GM18498 (cell line): ENCODE measurements at regions not wholly inside any gene's neighbourhood (a gene's known extent, or its start where the extent isn't known, plus 50 kb on each side); places are given as distances from the start of the nearest gene placed in this dataset.

Experiments
- ATAC-seq: cut with Tn5 transposase; IDR thresholded peaks from one replicate; pipeline ENCODE4 v1.9.1; 2021; ENCODE audit warnings: mild to moderate bottlenecking, moderate library complexity; ENCODE audit not compliant: unreplicated experiment

DNA sequence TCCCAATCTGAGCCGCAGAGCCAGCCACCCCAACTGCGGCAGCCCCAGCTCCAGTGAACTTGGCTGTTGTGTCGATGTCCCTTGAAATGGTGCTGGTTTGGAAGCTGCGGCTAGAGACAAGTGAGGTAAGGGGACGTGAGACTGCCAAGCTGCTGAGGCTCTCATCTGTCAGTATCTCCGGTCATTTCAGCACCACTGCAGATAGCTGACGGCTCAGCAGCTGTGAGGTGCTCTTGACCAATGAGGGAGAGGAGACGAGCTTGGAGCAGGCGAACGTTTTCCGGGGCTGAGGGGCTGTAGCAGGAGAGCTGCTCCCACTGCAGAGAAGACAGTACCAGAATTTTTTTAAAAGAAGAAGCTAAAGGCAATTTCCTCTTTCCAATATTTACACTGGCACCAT, 175.5 kb upstream of the CASK start:
- ATAC-seq: no peak

DNA sequence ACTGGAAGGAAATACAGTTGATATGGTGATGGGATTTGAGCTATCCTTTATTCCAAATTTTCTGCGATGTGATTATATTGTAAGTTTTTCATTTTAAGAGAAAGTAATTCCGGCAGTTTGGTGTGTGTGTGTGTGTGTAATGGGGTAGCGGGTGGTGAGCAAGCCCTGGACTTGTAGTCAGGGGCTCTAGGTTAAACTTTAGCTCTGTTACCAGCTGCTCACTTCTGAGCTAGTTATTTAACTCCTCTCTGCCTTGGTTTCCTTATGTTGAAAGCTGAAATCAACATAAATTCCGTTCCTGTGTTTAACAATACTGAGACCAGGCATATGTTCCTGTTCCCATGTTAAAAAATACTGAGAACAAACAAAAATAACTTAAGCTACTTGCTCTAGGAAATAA, 174.1 kb upstream of the CASK start:
- ATAC-seq: no peak

GRCh38 chrX:42096265-42096920, 173.0 kb upstream of the CASK start:
- no peak for ATAC-seq

GRCh38 chrX:42094218-42094617, 170.9 kb upstream of the CASK start:
- no peak for ATAC-seq

DNA sequence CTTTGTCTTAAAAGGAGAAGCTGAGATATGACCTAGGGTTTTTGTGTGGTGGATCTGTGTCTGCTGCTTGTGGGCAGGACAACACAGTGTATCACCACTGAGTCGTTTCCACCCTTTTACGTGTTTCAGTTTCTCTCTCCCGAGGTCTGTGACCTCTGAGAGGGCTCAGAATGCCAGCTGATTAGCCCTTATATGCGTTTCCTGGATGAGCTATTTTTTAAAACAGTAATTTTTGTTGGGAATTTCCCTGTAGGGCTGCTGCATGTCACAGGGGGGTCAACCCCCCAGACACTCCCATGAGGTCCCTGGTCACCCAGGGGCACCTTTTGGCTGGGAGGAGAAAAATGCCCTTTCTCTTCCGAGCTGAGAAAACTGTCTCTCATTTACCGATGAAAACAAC, 170.4 kb upstream of the CASK start:
- no peak for ATAC-seq

GRCh38 chrX:42090395-42090794, 167.0 kb upstream of the CASK start:
- ATAC-seq: no peak

DNA sequence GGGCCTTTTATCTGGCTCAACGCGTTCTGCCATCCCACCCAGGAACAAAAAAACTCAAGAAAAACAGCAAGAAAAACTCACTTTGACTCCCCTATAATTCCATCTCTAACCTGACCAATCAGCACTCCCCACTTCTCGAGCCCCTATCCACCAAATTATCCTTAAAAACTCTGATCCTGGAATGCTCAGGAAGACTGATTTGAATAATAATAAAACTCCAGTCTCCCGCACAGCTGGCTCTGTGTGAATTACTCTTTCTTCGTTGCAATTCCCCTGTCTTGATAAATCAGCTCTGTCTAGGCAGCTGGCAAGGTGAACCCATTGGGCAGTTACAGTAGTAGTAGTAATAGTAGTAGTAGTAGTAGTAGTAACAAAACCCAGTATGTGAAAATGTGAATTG, 165.7 kb upstream of the CASK start:
- ATAC-seq: no peak

GRCh38 chrX:42087960-42088359, 164.6 kb upstream of the CASK start:
- ATAC-seq: no peak

DNA sequence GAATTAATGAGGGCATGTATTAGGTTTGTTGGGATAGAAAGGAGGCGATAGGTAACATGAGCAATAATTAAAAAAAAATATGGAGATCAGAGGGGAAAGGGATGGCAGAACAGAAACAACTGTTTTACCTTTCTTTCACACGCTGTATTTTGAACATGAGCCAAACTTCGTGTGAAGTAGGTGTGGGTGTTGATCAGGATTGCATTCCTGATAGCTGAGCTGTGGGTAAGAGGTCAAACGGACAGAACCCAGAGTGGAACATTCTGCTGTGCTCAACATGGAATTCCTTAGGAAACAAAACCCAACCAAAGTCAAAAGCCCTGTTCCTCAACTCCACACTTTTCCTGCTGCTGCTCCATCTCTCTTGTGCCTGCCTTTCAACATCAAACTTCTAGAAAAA, 162.5 kb upstream of the CASK start:
- no peak for ATAC-seq

- no peak for ATAC-seq
These were observed 156.6 kb upstream of the CASK start for GRCh38 chrX:42079968-42080367.

DNA sequence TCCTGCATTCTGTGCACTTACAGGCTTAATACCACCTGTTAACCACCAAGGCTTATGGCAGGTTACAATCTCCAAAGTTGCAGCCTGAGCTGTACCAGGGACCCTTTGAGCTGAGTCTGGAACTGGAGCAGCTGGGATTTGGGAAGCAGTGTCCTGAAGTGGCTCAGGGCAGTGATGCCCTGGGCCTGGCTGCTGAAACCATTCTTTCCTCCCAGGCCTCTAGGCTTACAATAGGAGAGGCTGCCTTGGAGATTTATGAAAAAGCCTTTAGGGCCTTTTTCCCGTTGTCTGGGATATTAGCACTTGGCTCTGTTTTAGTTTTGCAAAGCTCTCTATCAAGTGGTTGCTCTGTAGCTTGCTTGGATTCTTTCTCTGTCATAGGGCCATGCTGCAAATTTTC, 154.3 kb upstream of the CASK start:
- ATAC-seq: no peak

DNA sequence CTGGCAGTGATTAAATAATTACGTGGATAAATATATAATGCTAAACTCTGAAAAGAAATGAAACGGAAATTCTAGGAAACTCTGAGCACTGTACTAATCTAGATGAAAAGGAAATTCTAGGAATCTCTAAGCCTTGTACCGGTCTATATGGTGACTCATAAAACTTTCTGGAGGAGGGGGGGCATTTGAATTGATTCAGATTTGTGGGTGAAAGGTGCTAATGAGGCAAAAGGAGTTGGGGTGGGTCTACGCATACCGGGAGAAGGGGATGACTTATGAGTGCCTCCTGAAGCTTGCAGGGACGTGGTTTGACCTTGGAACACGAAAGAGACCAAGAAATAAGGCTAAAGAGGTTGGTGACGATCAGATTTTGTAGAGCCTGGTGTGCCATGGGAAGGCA, 151.7 kb upstream of the CASK start:
- no peak for ATAC-seq

GRCh38 chrX:42073448-42073847, 150.1 kb upstream of the CASK start:
- ATAC-seq: no peak

- no peak for ATAC-seq
These were observed 147.5 kb upstream of the CASK start for GRCh38 chrX:42070866-42071265.

GRCh38 chrX:42054256-42054655, 130.9 kb upstream of the CASK start:
- ATAC-seq: no peak

DNA sequence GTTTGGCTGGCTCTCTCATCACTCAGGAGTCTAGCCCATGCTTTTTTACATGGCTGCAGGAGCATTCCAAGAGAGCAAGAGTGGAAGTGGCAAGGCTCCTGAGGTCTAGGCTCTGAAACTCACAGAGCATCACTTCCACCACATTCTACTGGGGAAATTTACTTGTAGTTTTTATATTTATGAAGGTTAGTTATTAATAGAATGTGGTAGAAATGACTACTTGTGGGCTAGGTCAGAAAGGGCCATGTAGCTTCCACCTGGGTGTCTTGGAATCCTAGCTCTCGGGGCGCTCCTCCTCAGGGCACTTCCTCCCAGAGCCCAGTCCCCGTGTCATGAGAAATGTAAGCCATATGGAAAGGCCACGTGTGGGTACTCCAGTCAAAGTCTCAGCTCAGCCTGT, 127.0 kb upstream of the CASK start:
- ATAC-seq: no peak

- no peak for ATAC-seq
These were observed 124.5 kb upstream of the CASK start for GRCh38 chrX:42047886-42048285.

- no peak for ATAC-seq
These were observed 104.8 kb upstream of the CASK start for GRCh38 chrX:42028109-42028508.

GRCh38 chrX:42027367-42028000, 104.1 kb upstream of the CASK start:
- no peak for ATAC-seq

- no peak for ATAC-seq
These were observed 102.5 kb upstream of the CASK start for GRCh38 chrX:42025861-42026260.

DNA sequence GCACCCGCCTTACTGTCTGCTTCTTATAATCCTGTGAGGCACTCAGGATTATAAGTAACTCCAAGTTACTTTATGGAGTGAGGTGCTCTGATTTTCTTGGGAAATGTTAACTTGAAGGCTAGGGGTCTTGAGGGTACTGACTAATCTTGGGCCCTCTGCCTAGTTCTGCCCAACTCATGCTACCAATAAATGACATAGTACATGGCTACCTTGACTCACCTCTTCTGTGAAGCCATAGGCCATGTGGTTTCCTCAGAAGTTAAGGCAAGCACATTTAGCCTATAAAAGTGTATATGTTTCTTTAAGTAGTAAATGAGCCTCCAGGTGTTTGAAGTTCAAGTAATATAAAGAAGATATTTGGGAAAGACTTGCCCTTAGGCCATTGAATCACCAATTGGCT, 99.8 kb upstream of the CASK start:
- no peak for ATAC-seq

DNA sequence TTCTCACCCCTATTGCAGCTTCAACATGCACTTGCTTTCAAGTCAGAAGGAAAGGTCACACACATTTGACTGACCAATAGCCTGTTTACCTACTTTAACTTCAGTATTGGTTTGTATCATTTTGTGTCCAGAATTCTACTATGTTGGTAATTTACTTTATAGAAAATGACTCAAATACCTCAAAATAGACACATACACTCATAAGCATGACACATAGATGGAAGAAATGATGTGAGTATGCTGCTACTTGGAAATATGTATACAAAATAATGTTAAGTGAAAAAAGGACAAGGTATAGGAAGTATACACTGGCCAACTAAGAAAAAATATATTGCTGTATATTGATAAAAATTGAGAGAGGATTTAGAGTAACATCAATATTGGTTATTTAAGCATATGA, 98.8 kb upstream of the CASK start:
- no peak for ATAC-seq

- ATAC-seq: no peak
These were observed 97.7 kb upstream of the CASK start for GRCh38 chrX:42021058-42021457.
